GM18951 (cell line): ENCODE measurements at regions not wholly inside any gene's neighbourhood (a gene's known extent, or its start where the extent isn't known, plus 50 kb on each side); places are given as distances from the start of the nearest gene placed in this dataset.

ENCODE experiments used
- POLR2A ChIP-seq: IDR thresholded peaks from 4 replicates; pipeline ENCODE4 v1.6.1; 2011; ENCODE audit warnings: mild to moderate bottlenecking; ENCODE audit not compliant: insufficient read length, insufficient read depth; ENCODE audit errors: extremely low read depth
- in situ Hi-C: fragments of 300-500 bp; cut with MboI; formaldehyde crosslinking; loops from one replicate; pipeline ENCODE4 v1.12.0; 2022; ENCODE audit warnings: low sequenced_read_pairs, mixed read lengths, inconsistent platforms; ENCODE audit not compliant: unreplicated experiment

DNA sequence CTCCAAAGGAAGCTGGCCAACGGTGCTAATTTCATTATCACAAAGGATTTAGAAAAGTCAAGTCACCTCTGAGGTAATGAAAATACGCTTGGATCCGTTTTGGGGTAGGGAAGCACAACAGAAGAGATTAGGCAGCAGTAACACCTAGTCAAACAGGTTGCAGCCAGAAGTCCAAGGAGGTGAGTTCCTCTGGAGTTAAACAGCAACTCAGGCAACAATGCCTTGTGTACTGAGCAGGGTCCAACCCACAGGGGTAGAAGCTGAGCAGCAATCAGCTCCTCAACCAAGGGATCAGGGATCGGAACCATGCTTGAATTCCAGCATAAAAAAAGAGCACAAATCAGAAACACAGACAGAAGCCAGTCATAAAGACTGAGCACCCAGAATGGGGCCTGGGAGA is 88.1 kb upstream of the SPRED1 start:
- no peak for TF ChIP-seq POLR2A
- in situ Hi-C loops: no loop called here

DNA sequence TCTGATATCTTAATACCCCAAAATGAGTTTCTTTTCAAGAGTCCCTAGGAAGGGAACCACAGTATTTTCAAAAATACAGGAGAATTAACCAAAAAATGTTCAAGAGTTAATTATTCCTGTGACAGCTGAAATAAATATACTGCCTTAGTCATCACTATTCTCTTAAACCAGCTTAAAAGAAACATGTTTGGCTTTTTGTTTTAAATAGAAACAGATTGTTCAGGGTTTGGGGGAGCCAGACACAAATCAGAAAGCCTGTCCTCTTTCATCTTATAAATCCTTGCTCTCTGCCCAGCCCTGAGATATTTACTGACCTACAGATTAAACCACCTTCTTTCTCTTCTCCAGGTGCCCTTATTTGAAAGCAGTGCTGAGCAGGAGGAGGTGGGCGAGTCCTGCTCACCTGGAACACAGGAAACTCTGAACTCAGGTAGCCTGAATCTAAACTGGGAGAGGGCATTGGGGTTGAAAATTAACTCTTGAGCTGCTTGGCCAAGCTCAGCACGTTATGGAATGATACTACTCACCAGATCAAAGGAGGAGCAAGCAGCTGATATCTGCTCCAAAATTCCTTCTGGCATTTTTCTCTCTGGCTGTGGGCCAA is 84.1 kb upstream of the SPRED1 start:
- TF ChIP-seq POLR2A: no peak
- in situ Hi-C loops: no loop called here

DNA sequence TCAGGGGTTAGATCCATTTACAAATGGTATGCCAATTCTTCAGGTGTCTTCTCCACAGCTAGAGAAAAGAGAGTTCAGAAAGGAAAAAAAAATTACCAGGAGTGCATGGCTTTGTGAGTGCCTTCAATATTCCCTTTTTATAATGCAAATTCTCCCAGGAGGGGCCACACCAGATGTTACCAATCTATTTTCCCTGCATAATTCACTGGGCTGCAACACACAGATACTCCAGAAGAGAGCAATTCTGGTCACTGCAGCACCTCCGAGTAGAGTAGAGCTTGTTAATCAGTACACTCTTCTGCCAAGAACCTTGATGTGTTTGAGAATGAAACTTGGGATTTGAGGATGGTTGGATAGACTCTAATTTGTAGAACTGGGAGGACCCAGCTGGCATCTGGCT is 80.7 kb upstream of the SPRED1 start:
- no peak for TF ChIP-seq POLR2A

DNA sequence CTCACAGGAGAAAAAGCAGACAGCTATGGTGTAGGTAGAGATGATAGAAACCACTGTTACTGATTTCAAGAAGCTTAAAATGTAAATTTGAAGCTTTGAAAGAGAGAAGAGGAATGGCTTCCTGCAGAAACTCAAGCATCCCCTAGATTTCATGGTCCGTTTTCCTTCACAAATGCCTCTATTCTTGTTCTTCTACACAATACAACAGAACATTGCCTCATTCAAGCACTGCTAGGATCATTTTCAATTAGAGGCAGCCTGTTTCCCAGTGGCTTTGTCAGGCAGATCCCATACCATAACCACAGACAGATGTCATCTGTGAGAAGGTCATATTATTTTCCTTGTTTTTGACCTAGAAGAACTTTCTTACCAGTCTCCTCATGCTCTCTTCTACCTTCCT is 77.9 kb upstream of the SPRED1 start:
- no peak for TF ChIP-seq POLR2A
- in situ Hi-C loops: no loop called here

More for the DNA sequence above, 80.7 kb upstream of the SPRED1 start:
- in situ Hi-C loops: no loop called here

DNA sequence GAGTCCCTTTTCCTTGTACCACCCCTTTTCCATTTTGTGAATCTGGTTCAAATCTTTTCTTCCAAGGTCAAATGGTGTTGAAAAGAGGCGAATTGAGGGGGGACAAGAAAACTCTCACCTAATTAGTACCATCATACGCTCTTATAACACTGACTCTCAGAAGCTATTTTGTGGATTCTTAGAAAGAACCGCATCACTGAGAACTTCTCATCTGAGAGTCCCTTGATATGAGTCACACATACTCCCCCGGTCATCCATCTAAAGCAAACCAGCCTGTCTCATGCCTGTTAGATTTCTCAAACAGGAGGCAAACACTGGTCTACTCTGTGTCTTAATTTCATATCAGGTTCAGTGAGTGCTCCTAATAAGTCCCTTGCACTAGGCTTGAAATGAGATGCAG is 76.5 kb upstream of the SPRED1 start:
- in situ Hi-C loops: no loop called here

DNA sequence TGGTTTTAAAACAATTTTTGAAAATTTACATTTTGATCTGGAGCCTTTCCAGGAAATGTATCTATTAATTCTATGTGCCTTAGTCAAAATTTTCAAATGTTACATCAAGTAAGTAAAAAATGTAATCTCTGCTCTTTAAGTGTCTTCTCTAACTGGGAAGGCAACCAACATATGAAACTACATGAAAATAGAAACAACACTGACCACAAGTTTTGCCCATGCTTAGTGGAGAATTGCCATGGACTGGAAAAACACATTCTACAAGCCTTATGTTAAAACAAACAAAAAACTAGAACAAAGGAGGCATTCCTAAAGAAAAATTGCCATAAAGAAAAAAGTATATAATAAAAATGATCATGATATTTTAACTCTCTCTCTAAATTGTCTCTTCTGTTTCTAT is 75.9 kb upstream of the SPRED1 start:
- in situ Hi-C loops: no loop called here

More for the DNA sequence above, 76.5 kb upstream of the SPRED1 start:
- no peak for TF ChIP-seq POLR2A

DNA sequence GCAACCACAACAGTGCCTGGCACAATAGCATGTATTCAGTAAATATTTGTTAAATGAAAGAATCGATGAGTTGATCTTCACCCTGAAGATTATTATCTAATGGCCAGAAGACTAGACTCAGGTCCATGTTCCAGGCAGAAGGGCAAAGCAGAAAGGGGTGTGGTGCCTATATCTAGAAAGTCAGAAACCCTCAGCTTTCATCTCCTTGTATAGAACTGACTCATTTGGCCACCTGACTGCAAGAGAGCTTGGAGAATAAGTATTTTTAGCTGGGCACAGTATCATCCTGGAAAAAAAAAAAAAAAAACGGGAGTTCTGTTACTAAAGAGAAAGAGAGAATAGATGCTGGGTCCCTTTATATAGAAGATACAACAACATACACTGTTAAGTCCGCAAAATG is 69.7 kb upstream of the SPRED1 start:
- in situ Hi-C loops: no loop called here
- no peak for TF ChIP-seq POLR2A

More for the DNA sequence above, 75.9 kb upstream of the SPRED1 start:
- no peak for TF ChIP-seq POLR2A

DNA sequence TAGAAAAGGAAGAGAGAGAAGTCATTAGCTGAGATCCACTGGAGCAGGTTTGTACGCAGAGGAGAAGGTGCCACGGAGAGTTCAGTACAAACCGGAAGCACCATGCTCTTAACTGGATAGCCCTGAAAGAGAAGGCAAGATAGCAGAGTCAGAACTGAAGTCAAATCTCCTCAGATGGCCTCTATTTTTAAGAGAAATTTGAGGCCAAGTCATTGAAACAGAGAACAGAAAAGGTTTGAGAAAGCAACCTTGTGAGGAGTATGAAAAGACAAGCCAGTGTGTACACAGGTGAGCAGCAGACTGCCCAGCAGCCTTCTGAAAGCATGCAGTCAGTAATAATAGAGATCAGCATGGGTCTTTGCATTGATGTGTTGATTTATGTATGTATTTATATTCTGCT is 66.1 kb upstream of the SPRED1 start:
- TF ChIP-seq POLR2A: no peak
- in situ Hi-C loops: no loop called here

DNA sequence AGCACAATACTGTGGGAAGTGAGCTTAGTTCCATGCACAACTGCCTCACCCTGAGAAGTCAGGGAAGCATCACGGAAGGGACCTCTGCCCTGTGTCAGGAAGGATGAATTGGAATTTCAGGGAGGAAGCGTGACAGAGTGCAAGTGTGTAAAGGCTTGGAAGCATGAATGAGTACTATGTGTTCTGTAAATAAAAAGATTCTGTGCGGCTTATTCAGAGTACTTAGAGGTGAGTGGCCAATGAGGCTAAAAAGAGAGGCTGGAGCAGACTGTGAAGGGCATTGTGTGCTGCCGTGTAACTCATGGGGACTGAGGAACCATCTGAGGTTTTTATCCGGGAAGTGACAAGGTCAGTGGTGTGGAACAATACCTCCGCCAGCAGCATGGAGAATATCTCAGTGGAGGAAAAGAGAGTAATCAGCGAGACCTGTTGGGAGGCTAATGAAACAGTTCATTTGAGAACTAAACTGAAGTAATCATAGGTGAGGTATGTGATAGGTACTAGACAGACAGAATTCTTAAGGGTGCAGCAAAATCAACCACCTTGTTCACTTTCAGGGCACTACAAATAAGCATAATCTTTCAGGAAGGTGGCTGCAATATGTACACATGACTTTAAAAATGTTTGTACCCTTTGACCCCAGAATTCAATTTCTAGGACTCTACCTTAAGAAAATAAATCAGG is 64.9 kb upstream of the SPRED1 start:
- in situ Hi-C loops: no loop called here
- no peak for TF ChIP-seq POLR2A

DNA sequence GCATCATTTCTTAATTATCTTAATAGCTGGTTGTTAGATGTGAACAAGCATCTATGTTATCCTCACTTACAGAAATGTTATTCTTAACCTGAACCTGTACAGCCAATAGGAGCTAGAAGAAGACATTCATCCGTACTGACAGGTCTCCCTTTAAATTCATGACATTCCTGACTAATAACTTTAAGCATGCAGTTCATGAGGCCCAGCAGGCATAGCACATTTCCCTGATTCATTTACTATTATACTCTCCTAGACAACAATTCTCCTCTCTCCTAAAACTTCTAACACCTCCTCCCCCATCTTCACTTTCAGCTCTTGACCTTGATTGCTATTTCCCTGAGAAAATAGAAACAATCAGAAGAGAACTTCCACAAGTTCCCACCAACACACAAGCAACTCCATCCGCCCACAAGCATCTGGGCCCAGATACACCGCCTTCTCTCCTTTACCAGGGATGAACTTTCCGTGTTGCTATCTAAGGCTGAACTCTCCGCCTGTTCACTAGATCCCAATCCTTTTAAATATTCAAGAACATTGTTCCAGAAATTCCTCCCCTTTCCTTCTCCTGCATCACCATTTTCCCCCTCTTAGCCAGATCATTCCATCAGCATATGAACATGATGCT is 62.9 kb upstream of the SPRED1 start:
- in situ Hi-C loops: no loop called here
- TF ChIP-seq POLR2A: no peak

DNA sequence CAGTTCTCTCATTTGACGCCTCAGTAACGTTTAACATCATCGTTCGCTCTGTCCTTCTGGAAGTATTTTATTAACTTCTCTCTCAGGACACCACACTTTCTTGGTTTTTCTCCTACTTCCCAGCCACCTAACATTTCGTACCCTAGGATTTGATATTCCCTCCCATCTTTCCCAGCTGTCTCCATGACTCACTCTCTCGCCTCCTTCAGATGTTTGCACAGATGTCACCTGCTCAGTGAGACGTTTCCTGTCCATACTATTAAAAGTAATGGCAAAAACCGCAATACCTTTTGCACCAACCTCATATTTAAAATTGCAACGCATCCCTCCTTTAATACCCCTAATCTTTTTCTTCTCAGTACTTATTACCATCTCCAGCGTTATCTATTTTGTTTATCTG is 62.1 kb upstream of the SPRED1 start:
- in situ Hi-C loops: no loop called here
- TF ChIP-seq POLR2A: no peak

DNA sequence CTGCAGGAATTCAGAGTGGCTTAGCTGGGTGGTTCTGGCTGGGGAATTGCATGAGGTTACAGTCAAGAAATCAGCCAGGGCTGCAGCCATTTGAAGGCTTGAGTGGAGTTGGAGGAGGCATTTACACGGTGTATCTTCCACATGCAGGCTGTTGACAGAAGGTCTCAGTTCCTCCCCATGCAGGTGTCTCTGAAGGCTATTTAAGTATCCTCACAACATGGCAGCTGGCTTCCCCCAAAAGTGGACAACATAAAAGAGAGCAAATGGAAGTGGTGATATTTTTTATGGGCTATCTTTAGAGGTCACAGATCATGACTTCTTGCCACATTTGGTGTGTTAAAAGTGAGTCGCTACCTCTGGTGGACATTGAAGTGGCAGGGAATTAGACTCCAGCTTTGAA is 60.1 kb upstream of the SPRED1 start:
- in situ Hi-C loops: no loop called here
- TF ChIP-seq POLR2A: no peak

DNA sequence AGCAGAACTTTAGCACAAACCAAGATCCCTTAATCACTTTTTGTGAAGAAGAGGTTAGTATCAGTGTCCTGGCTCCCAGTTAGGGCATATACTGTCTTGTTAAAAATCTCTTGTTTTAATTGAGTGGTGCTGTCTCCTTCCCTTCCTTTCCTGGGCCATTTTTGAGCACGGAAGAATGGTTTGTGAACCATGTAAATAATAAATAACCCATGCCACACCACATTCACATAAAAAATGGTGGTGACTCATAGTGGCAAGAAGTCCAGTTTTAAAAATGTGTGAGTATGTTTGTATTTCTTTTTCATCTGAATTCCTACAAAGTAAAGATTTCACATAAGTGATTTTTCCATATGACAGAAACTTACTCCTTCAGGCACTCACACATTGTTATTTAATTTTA is 59.1 kb upstream of the SPRED1 start:
- no peak for TF ChIP-seq POLR2A
- in situ Hi-C loops: no loop called here

DNA sequence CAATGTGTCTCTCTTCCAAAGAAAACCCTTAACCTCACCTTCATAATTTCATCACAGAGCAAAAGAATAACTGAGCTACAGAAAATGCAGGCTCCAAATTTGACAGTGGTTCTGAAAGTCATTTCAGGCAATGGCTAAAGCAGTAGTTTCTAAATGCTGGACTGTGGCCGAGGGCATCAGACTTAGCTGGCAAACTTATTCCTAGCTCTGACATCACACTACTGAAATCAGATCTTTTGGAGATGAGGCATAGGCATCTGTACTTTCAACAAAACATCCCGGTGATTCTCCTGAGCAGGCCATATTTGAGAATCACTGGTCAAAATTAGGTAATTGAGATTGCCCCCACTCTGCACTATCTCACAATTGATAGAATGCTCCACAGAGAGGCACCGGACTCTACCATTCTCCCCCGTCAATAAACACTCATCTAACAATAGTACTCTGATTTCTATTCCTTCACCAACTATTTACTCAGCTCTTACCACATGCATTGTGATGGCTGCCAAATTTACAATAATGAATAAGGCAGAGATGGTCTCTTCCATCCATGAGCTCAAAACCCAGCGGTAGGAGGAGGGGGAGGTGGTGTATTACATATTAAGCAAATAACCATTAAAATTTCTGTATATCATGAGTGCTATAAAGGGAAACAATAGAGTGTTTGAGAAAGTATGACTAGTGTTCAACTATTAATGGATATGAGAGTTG is 57.3 kb upstream of the SPRED1 start:
- TF ChIP-seq POLR2A: no peak
- in situ Hi-C loops: no loop called here

DNA sequence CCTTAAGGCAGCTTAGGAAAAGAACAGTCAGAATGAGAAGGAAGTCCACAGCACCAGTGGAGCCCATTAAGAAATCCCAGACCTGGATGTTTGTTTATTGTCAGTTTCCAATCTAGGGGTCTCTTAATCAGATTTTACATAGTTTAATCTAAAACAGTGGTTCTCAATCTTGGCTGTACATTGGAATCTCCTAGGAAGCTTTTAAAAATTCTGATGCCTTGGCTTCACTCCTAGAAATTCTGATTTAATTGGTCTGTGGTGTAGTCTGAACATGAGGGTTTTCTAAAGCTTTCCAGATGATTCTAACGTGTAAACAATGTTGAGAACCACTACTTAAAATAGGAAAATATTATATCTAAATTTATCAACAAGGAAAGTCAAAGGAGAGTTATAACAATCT is 56.6 kb upstream of the SPRED1 start:
- no peak for TF ChIP-seq POLR2A
- in situ Hi-C loops: no loop called here
